Glutamatergic neuron (in vitro differentiated cells): ENCODE measurements at regions not wholly inside any gene's neighbourhood (a gene's known extent, or its start where the extent isn't known, plus 50 kb on each side); places are given as distances from the start of the nearest gene placed in this dataset.

Experiments
- DNase-seq: peaks from one replicate; pipeline ENCODE4 v3.0.0; 2022
- H3K27ac Mint-ChIP-seq: one replicate; pipeline ENCODE4 v1.8.0; 2020; ENCODE audit warnings: mild to moderate bottlenecking, mixed read lengths, inconsistent platforms; ENCODE audit not compliant: unreplicated experiment
- H3K27me3 Mint-ChIP-seq: one replicate; pipeline ENCODE4 v1.8.0; 2020; ENCODE audit warnings: mild to moderate bottlenecking, moderate library complexity, mixed read lengths, inconsistent platforms; ENCODE audit not compliant: unreplicated experiment
- H3K36me3 Mint-ChIP-seq: one replicate; pipeline ENCODE4 v1.8.0; 2020; ENCODE audit warnings: mild to moderate bottlenecking, mixed read lengths, inconsistent platforms; ENCODE audit not compliant: unreplicated experiment
- H3K4me1 Mint-ChIP-seq: one replicate; pipeline ENCODE4 v1.8.0; 2020; ENCODE audit warnings: mild to moderate bottlenecking, low read depth, mixed read lengths, inconsistent platforms; ENCODE audit not compliant: unreplicated experiment
- H3K4me3 Mint-ChIP-seq: one replicate; pipeline ENCODE4 v1.8.0; 2020; ENCODE audit warnings: mild to moderate bottlenecking, mixed read lengths, inconsistent platforms; ENCODE audit not compliant: unreplicated experiment
- H3K9me3 Mint-ChIP-seq: one replicate; pipeline ENCODE4 v1.8.0; 2020; ENCODE audit warnings: mild to moderate bottlenecking, moderate library complexity, mixed read lengths, inconsistent platforms; ENCODE audit not compliant: unreplicated experiment
- CTCF ChIP-seq: fragments of 200-600 bp; sonication (generic); IDR thresholded peaks from one replicate; pipeline ENCODE4 v1.5.0; 2021; ENCODE audit not compliant: partially characterized antibody, unreplicated experiment

DNA sequence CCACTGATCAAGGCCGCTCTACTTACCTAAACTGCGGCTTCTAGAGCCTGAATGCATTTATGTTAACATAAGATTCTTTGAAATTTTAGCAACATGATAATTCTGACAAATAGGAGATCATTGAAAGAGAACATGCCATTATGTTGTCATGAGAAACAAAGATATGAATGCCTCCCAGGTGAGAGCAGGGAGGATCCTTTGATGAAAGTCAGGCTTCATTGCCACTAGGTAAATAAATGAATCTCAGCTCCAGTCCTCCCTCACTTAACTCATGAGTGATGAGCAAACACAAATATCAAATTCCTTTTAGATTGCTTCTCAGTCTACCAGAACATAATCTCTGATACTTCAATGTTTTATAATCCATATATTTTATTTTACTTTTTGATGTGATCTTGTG, 463.2 kb upstream of the CDH7 start:
- no peak for TF ChIP-seq CTCF
- no peaks in the 10 kb centered on the region for H3K27me3 Mint-ChIP-seq
- H3K36me3 Mint-ChIP-seq, result no peaks in the 10 kb centered on the region
- H3K9me3 Mint-ChIP-seq, result no peaks in the 10 kb centered on the region
- no peak overlapping the region for H3K27ac Mint-ChIP-seq
- H3K4me1 Mint-ChIP-seq, result no peaks in the 10 kb centered on the region
- no peak overlapping the region for H3K4me3 Mint-ChIP-seq
- no peak for DNase-seq

DNA sequence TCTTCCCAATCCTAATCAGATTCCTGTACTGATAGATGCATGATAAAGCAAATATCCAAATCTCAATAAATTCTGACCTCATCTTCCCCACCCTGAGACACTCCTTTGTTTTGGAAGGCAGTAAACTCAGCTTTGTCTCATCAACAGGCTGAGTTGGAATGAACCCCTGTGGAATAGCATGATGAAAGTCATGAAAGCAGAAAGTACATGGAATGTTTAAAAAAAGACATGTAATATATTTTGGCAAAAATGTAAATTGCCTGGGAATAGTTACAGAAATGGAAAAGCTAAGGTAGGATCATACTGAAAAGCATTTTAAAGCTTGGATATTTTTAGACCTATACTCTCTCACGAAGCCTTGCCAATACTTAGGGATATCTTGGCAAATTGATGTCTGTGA, 468.7 kb upstream of the CDH7 start:
- no peak overlapping the region for H3K27ac Mint-ChIP-seq
- H3K36me3 Mint-ChIP-seq, result no peaks in the 10 kb centered on the region
- DNase-seq, result no peak
- no peak overlapping the region for H3K4me3 Mint-ChIP-seq
- no peaks in the 10 kb centered on the region for H3K27me3 Mint-ChIP-seq
- H3K9me3 Mint-ChIP-seq, result peaks cover 2% of the 10 kb centered on the region
- TF ChIP-seq CTCF, result no peak
- no peaks in the 10 kb centered on the region for H3K4me1 Mint-ChIP-seq

- Mint-ChIP-seq H3K4me3 (no peak overlapping the region), H3K4me1 (no peaks in the 10 kb centered on the region), H3K27me3 (no peaks in the 10 kb centered on the region), H3K36me3 (no peaks in the 10 kb centered on the region), H3K27ac (no peak overlapping the region), H3K9me3 (peaks cover 2% of the 10 kb centered on the region)
- TF ChIP-seq CTCF, result no peak
- no peak for DNase-seq
Measured at GRCh38 chr18:65279668-65280305, 471.0 kb upstream of the CDH7 start.

GRCh38 chr18:65278939-65279667, 471.7 kb upstream of the CDH7 start:
- no peak overlapping the region for H3K27ac Mint-ChIP-seq
- H3K4me1 Mint-ChIP-seq, result no peaks in the 10 kb centered on the region
- H3K9me3 Mint-ChIP-seq, result peaks cover 2% of the 10 kb centered on the region
- H3K36me3 Mint-ChIP-seq, result no peaks in the 10 kb centered on the region
- no peaks in the 10 kb centered on the region for H3K27me3 Mint-ChIP-seq
- H3K4me3 Mint-ChIP-seq, result no peak overlapping the region
- no peak for TF ChIP-seq CTCF
- DNase-seq, result no peak

GRCh38 chr18:65269375-65269774, 481.4 kb upstream of the CDH7 start:
- no peaks in the 10 kb centered on the region for H3K36me3 Mint-ChIP-seq
- DNase-seq, result no peak
- H3K27ac Mint-ChIP-seq, result no peak overlapping the region
- no peak for TF ChIP-seq CTCF
- no peak overlapping the region for H3K4me3 Mint-ChIP-seq
- no peaks in the 10 kb centered on the region for H3K9me3 Mint-ChIP-seq
- H3K27me3 Mint-ChIP-seq, result no peaks in the 10 kb centered on the region
- H3K4me1 Mint-ChIP-seq, result peaks cover 2% of the 10 kb centered on the region
